Gastroesophageal sphincter (tissue), 4 donors: ENCODE measurements at regions not wholly inside any gene's neighbourhood (a gene's known extent, or its start where the extent isn't known, plus 50 kb on each side); places are given as distances from the start of the nearest gene placed in this dataset.

ENCODE experiments used
- ATAC-seq: fragments of 150-250 bp; one replicate; pipeline ENCODE4 v1.9.1; 2016; ENCODE audit warnings: mild to moderate bottlenecking, moderate library complexity
- H3K27ac ChIP-seq, 4 donors: fragments of 200-600 bp; sonication (generic) in 3 of 4; 1 replicate in 3 of 4; 2 replicates in 1 of 4; pipeline ENCODE4 v1.5.1; 2016 to 2019
- H3K27me3 ChIP-seq: fragments of 200-600 bp; sonication (generic); one replicate; pipeline ENCODE4 v1.5.1; 2019
- H3K36me3 ChIP-seq, 2 donors: fragments of 200-600 bp; sonication (generic); one replicate each; pipeline ENCODE4 v1.5.1; 2019; ENCODE audit warnings: control low read depth in 1 of 2
- H3K4me1 ChIP-seq, 3 donors: fragments of 200-600 bp; sonication (generic); 1 replicate in 2 of 3; 2 replicates in 1 of 3; pipeline ENCODE4 v1.5.1; 2016 to 2019; ENCODE audit warnings: control low read depth in 2 of 3
- H3K4me3 ChIP-seq, 2 donors: fragments of 200-600 bp; sonication (generic); one replicate each; pipeline ENCODE4 v1.5.1; 2019; ENCODE audit warnings: mild to moderate bottlenecking in 1 of 2, moderate library complexity in 1 of 2
- H3K9me3 ChIP-seq, 3 donors: fragments of 200-600 bp; sonication (generic); one replicate each; pipeline ENCODE4 v1.5.1; 2017 to 2019; ENCODE audit warnings: control low read depth in 2 of 3
- EP300 ChIP-seq: sonication (generic); formaldehyde crosslinking; IDR thresholded peaks from one replicate; pipeline ENCODE4 v1.6.1; 2017; ENCODE audit warnings: antibody characterized with exemption, mild to moderate bottlenecking
- POLR2A ChIP-seq, 2 donors: fragments of 450-650 bp; IDR thresholded peaks; one replicate each; pipeline ENCODE4 v1.6.1; 2017; ENCODE audit warnings: antibody characterized with exemption in 2 of 2, mild to moderate bottlenecking in 2 of 2, moderate library complexity in 1 of 2
- POLR2AphosphoS5 ChIP-seq: sonication (generic); formaldehyde crosslinking; IDR thresholded peaks from one replicate; pipeline ENCODE4 v1.6.1; 2017; ENCODE audit warnings: antibody characterized with exemption
- WGBS, 2 donors: methylation state at CpG; one replicate each; pipeline ENCODE4 v1.1.5; 2018; ENCODE audit warnings: low coverage in 1 of 2; 5-methylcytosine and 5-hydroxymethylcytosine counted together
- TF ChIP-seq, protein P1 (sequence below), 4 experiments: fragments of 200-600 bp in 2 of 4; fragments of 450-650 bp in 2 of 4; sonication (generic) in 1 of 4; IDR thresholded peaks; one replicate each; pipeline ENCODE4 v1.5.1; 2017 to 2019; ENCODE audit warnings: antibody characterized with exemption in 4 of 4, mild to moderate bottlenecking in 2 of 4, moderate library complexity in 2 of 4

DNA sequence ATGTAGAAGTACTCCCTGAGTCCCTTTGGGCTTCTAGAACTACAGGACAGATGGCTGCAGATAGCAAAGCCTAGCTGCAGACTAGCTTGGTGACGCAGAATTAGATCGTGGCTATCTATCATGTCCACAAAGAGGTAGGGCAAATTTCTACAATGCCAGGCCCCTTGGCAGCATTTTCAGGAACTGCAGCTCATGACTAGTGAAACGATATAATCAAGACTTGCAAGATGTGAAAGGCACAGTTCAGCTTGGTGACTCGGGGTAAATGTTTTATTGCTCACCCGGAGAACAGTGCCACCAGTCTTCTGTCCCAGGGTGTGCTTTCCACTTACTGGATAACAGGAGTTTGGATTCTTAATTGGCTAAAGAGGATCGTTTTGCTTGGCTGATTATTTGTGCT is 108.7 kb upstream of the LY86 start:
- no peak for TF ChIP-seq EP300
- TF ChIP-seq POLR2A (IDR thresholded peaks at IDR 0.05), result no peak
- TF ChIP-seq, protein P1, sequence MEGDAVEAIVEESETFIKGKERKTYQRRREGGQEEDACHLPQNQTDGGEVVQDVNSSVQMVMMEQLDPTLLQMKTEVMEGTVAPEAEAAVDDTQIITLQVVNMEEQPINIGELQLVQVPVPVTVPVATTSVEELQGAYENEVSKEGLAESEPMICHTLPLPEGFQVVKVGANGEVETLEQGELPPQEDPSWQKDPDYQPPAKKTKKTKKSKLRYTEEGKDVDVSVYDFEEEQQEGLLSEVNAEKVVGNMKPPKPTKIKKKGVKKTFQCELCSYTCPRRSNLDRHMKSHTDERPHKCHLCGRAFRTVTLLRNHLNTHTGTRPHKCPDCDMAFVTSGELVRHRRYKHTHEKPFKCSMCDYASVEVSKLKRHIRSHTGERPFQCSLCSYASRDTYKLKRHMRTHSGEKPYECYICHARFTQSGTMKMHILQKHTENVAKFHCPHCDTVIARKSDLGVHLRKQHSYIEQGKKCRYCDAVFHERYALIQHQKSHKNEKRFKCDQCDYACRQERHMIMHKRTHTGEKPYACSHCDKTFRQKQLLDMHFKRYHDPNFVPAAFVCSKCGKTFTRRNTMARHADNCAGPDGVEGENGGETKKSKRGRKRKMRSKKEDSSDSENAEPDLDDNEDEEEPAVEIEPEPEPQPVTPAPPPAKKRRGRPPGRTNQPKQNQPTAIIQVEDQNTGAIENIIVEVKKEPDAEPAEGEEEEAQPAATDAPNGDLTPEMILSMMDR (IDR thresholded peaks at IDR 0.05), result no peak
- TF ChIP-seq POLR2AphosphoS5, result no peak
- 50 to 61% methylated on average over 1 to 6 of the region's 6 CpGs for WGBS, 2 donors
- ATAC-seq, result no peak
- Histone ChIP-seq H3K36me3 (no peaks in the 10 kb centered on the region), H3K4me1 (no peaks in the 10 kb centered on the region), H3K27me3 (no peaks in the 10 kb centered on the region), H3K4me3 (no peak overlapping the region), H3K9me3 (peaks cover 0 to 13% (median 0%) of the 10 kb centered on the region in 3 donors), H3K27ac (no peak overlapping the region)

DNA sequence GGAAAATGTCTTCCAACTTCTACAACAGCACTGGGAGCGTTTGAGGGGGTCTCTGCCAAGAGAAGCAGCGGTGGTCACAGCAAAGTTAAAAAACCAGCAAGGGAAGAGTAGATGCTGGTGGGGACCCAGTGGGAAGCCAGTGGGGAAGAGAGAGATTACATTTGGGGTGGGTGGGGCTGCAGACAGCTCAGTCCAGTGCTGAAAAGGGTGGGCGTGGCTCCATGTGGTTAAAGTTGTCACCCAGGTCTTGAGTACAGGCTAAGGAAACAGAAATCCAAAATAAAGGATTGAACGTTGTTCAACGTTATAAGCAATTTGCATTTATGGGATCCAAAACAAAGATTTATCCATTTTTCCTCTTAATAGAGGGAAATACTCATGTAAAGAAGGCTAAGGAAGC is 106.3 kb upstream of the LY86 start:
- Histone ChIP-seq H3K4me3 (no peak overlapping the region), H3K9me3 (peaks cover 0 to 13% (median 0%) of the 10 kb centered on the region in 3 donors), H3K4me1 (no peaks in the 10 kb centered on the region), H3K36me3 (no peaks in the 10 kb centered on the region), H3K27ac (no peak overlapping the region), H3K27me3 (no peaks in the 10 kb centered on the region)
- ATAC-seq, result no peak
- TF ChIP-seq EP300, result no peak
- no peak for TF ChIP-seq POLR2A (IDR thresholded peaks at IDR 0.05)
- TF ChIP-seq, protein P1 (IDR thresholded peaks at IDR 0.05), result no peak
- no peak for TF ChIP-seq POLR2AphosphoS5
- 76 to 92% methylated on average over 2 to 5 of the region's 5 CpGs for WGBS, 2 donors

DNA sequence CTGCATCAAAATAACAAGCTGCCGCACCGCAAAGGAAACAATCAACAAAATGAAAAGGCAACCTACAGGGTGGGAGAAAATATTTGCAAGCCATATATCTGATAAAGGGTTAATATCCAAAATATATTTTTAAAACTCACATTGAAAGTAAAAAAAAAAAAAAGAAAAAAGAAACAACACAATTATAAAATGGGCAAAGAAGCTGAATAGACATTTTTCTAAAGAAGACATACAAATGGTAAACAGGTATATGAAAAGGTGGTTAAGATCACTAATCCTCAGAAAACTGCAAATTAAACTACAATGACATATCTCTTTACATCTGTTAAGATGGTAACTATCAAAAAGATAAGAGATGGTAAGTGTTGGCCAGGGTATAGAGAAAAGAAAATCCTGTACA is 105.4 kb upstream of the LY86 start:
- Histone ChIP-seq H3K27ac (no peak overlapping the region), H3K27me3 (no peaks in the 10 kb centered on the region), H3K9me3 (peaks cover 0 to 13% (median 0%) of the 10 kb centered on the region in 3 donors), H3K4me1 (no peaks in the 10 kb centered on the region), H3K4me3 (no peak overlapping the region), H3K36me3 (no peaks in the 10 kb centered on the region)
- ATAC-seq, result no peak
- 91% methylated on average over 2 of the region's 2 CpGs; no CpG with 5 or more reads in 1 of the 2 donors for WGBS, 2 donors
- TF ChIP-seq, protein P1 (IDR thresholded peaks at IDR 0.05), result no peak
- no peak for TF ChIP-seq POLR2A (IDR thresholded peaks at IDR 0.05)

DNA sequence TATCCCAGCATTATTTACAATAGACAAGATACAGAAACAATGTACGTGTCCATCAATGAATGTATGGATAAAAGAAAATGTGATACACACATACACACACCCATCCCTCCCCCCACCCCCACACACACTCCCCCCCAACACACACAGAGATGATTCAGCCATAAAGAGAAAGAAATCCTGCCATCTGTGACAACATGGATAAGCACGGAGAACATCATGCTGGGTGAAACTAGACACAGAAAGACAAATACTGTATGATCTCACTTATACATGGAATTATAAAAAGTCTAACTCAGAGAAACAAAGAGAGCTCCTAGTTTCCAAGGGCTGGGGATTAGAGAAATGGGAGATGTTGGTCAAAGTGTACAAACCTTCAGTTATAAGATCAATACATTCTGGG is 104.8 kb upstream of the LY86 start:
- Histone ChIP-seq H3K27me3 (no peaks in the 10 kb centered on the region), H3K36me3 (no peaks in the 10 kb centered on the region), H3K4me3 (no peak overlapping the region), H3K9me3 (peaks cover 0 to 13% (median 0%) of the 10 kb centered on the region in 3 donors), H3K27ac (no peak overlapping the region), H3K4me1 (no peaks in the 10 kb centered on the region)
- 72 to 83% methylated on average over 1 to 2 of the region's 2 CpGs for WGBS, 2 donors
- TF ChIP-seq, protein P1 (IDR thresholded peaks at IDR 0.05), result no peak
- no peak for TF ChIP-seq POLR2A (IDR thresholded peaks at IDR 0.05)
- no peak for TF ChIP-seq EP300
- TF ChIP-seq POLR2AphosphoS5, result no peak
- ATAC-seq, result no peak

DNA sequence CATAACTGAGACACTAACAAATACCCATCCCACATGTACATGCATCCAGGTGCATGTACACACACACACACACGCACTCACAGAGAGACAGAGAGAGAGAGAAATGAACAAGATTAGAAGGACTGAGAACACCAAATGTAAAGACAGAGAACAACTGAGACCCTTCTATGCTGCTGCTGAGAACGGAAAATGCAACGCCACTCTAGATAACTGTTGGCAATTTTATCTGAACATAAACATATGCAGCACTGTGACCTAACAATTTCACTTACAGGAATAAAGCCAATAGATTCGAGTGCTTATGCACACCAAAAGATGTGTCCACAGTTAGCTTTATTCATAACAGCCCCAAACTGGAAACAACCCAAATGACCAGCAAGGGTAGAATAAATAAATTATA is 103.8 kb upstream of the LY86 start:
- TF ChIP-seq POLR2A (IDR thresholded peaks at IDR 0.05), result no peak
- no peaks in the 10 kb centered on the region for H3K36me3 ChIP-seq
- peaks cover 0 to 13% (median 0%) of the 10 kb centered on the region in 3 donors for H3K9me3 ChIP-seq
- ATAC-seq, result no peak
- H3K27ac ChIP-seq, result no peak overlapping the region
- H3K4me1 ChIP-seq, result no peaks in the 10 kb centered on the region
- no peaks in the 10 kb centered on the region for H3K27me3 ChIP-seq
- 33 to 57% methylated on average over 3 to 4 of the region's 4 CpGs for WGBS, 2 donors
- no peak overlapping the region for H3K4me3 ChIP-seq
